ENCODE measurements at regions not wholly inside any gene's neighbourhood (a gene's known extent, or its start where the extent isn't known, plus 50 kb on each side); places are given as distances from the start of the nearest gene placed in this dataset.

GRCh38 chr12:18857656-18858055, 119.7 kb downstream of the CAPZA3 start:
- H3K27ac ChIP-seq: no peak overlapping the region
- H3K9me3 ChIP-seq: no peaks in the 10 kb centered on the region
- no peaks in the 10 kb centered on the region for H3K36me3 ChIP-seq
- TF ChIP-seq POLR2A (IDR thresholded peaks at IDR 0.05) (no peak), CTCF (IDR thresholded peaks at IDR 0.05) (no peak), POLR2AphosphoS5 (IDR thresholded peaks at IDR 0.05) (no peak)
- H3K4me1 ChIP-seq: no peaks in the 10 kb centered on the region
- no peak overlapping the region for H3K4me3 ChIP-seq
- intact Hi-C loops (cut with DNase I; ENCODE audit: low total_unique reads): no loop called here
- H3K27me3 ChIP-seq: no peaks in the 10 kb centered on the region
- no peak for DNase-seq (ENCODE audit: low spot score in 2 of 2)

GRCh38 chr12:18859400-18859799, 121.5 kb downstream of the CAPZA3 start:
- no peaks in the 10 kb centered on the region for H3K27me3 ChIP-seq
- H3K27ac ChIP-seq: no peak overlapping the region
- no peaks in the 10 kb centered on the region for H3K9me3 ChIP-seq
- DNase-seq (ENCODE audit: low spot score in 2 of 2): no peak
- H3K36me3 ChIP-seq: no peaks in the 10 kb centered on the region
- no peaks in the 10 kb centered on the region for H3K4me1 ChIP-seq
- no peak for TF ChIP-seq POLR2AphosphoS5 (IDR thresholded peaks at IDR 0.05)
- TF ChIP-seq POLR2A (IDR thresholded peaks at IDR 0.05): no peak
- TF ChIP-seq CTCF (IDR thresholded peaks at IDR 0.05): no peak
- no peak overlapping the region for H3K4me3 ChIP-seq
- intact Hi-C loops (cut with DNase I; ENCODE audit: low total_unique reads): no loop called here

DNA sequence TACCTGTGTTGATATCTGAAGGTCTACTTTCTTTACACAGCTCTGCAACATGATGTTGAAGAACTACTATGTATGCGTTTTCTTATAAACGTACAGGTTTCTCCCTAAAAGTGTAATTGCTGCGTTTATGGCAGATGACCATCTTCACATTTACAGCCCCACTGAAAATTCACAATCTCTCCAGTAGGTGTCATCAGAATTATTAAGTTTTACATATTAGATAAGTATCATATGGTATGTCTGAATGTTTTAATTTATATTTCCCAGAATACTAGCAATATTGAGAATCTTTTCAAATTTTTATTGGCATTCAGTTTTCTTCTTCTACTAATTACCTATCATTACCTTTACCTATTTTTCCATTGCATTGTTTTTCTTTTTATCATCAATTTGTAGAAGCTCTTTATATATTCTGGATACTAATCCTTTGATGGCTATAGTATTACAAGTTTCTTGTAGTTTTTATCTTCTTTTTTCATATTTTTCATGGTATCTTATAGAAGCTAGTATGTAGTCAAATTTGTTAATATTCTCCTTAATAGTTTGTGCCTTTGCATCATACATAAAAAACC, 123.5 kb downstream of the CAPZA3 start:
- intact Hi-C loops (cut with DNase I; ENCODE audit: low total_unique reads): no loop called here

GRCh38 chr12:18863769-18864500, 126.0 kb downstream of the CAPZA3 start:
- Histone ChIP-seq H3K4me1 (no peaks in the 10 kb centered on the region), H3K27me3 (no peaks in the 10 kb centered on the region), H3K9me3 (no peaks in the 10 kb centered on the region), H3K36me3 (no peaks in the 10 kb centered on the region), H3K4me3 (no peak overlapping the region), H3K27ac (no peak overlapping the region)
- intact Hi-C loops (cut with DNase I; ENCODE audit: low total_unique reads): no loop called here
- DNase-seq (ENCODE audit: low spot score in 2 of 2): no peak
- no peak for TF ChIP-seq POLR2AphosphoS5 (IDR thresholded peaks at IDR 0.05)
- no peak for TF ChIP-seq POLR2A (IDR thresholded peaks at IDR 0.05)
- no peak for TF ChIP-seq CTCF (IDR thresholded peaks at IDR 0.05)

More for the DNA sequence above, 123.5 kb downstream of the CAPZA3 start:
- no peak for DNase-seq (ENCODE audit: low spot score in 2 of 2)
- Histone ChIP-seq H3K4me3 (no peak overlapping the region), H3K36me3 (no peaks in the 10 kb centered on the region), H3K4me1 (no peaks in the 10 kb centered on the region), H3K27ac (no peak overlapping the region), H3K27me3 (no peaks in the 10 kb centered on the region), H3K9me3 (no peaks in the 10 kb centered on the region)
- TF ChIP-seq CTCF (IDR thresholded peaks at IDR 0.05) (peak; percentile 29 to 32 (median 32)), POLR2AphosphoS5 (IDR thresholded peaks at IDR 0.05) (no peak), POLR2A (IDR thresholded peaks at IDR 0.05) (no peak)

- intact Hi-C loops (cut with DNase I; ENCODE audit: low total_unique reads): no loop called here
- H3K27me3 ChIP-seq: no peaks in the 10 kb centered on the region
- no peak for DNase-seq (ENCODE audit: low spot score in 2 of 2)
- no peaks in the 10 kb centered on the region for H3K9me3 ChIP-seq
- no peak for TF ChIP-seq POLR2AphosphoS5 (IDR thresholded peaks at IDR 0.05)
- no peak for TF ChIP-seq POLR2A (IDR thresholded peaks at IDR 0.05)
- TF ChIP-seq CTCF (IDR thresholded peaks at IDR 0.05): no peak
- no peak overlapping the region for H3K27ac ChIP-seq
- no peaks in the 10 kb centered on the region for H3K4me1 ChIP-seq
- no peak overlapping the region for H3K4me3 ChIP-seq
- no peaks in the 10 kb centered on the region for H3K36me3 ChIP-seq
These were observed 127.1 kb downstream of the CAPZA3 start for GRCh38 chr12:18864900-18865561.
